ENCODE measurements at regions not wholly inside any gene's neighbourhood (a gene's known extent, or its start where the extent isn't known, plus 50 kb on each side); places are given as distances from the start of the nearest gene placed in this dataset.

GRCh38 chr9:81314490-81314889 is 374.9 kb downstream of the TLE1 start:
- Histone ChIP-seq H3K4me3 (ENCODE audit: low read length) (no peak overlapping the region), H3K4me2 (ENCODE audit: low read depth, low read length) (no peak overlapping the region), H3F3A (ENCODE audit: insufficient read depth, low read length) (no peaks in the 10 kb centered on the region), H4K20me1 (ENCODE audit: insufficient read depth, low read length) (no peaks in the 10 kb centered on the region), H3K27ac (ENCODE audit: low read length) (no peak overlapping the region), H3K9ac (ENCODE audit: low read length) (no peak overlapping the region), H3K79me2 (ENCODE audit: low read length) (no peaks in the 10 kb centered on the region), H3K27me3 (replicated peaks; ENCODE audit: insufficient read depth, low read length) (no peaks in the 10 kb centered on the region), H3K9me2 (replicated peaks; ENCODE audit: insufficient read depth, low read length) (no peaks in the 10 kb centered on the region), H3K9me3 (replicated peaks; ENCODE audit: insufficient read depth, low read length) (no peaks in the 10 kb centered on the region), H3K4me1 (ENCODE audit: low read length) (no peaks in the 10 kb centered on the region), H2AFZ (ENCODE audit: low read length) (no peak overlapping the region), H3K36me3 (replicated peaks; ENCODE audit: insufficient read depth, low read length) (no peaks in the 10 kb centered on the region)
- TF ChIP-seq, protein P1, sequence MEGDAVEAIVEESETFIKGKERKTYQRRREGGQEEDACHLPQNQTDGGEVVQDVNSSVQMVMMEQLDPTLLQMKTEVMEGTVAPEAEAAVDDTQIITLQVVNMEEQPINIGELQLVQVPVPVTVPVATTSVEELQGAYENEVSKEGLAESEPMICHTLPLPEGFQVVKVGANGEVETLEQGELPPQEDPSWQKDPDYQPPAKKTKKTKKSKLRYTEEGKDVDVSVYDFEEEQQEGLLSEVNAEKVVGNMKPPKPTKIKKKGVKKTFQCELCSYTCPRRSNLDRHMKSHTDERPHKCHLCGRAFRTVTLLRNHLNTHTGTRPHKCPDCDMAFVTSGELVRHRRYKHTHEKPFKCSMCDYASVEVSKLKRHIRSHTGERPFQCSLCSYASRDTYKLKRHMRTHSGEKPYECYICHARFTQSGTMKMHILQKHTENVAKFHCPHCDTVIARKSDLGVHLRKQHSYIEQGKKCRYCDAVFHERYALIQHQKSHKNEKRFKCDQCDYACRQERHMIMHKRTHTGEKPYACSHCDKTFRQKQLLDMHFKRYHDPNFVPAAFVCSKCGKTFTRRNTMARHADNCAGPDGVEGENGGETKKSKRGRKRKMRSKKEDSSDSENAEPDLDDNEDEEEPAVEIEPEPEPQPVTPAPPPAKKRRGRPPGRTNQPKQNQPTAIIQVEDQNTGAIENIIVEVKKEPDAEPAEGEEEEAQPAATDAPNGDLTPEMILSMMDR (IDR thresholded peaks at IDR 0.05; ENCODE audit: low read length) = no peak
- no peak for DNase-seq

DNA sequence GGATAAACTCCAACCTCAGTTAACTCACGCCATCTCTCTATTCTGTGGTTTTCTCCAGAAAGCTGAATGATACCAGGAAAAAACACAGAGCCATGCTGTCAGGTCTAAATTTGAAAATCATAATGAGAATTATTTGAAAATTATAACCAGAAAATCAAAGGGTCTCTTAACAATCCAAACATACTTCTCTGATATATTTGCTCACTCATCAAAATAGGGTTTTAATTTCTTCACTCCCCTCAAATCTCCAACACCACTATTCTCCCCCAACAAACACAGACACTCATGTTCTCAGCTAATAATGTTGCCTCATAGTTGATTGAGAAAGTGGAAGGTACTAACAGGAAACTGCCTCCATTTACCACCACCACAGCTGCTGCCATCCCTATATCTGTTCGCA is 375.5 kb downstream of the TLE1 start:
- TF ChIP-seq EZH2 (optimal IDR thresholded peaks at IDR 0.05; ENCODE audit: low read depth, low read length) = no peak
- TF ChIP-seq EZH2phosphoT487 (IDR thresholded peaks at IDR 0.05; ENCODE audit: low read length) = no peak
- TF ChIP-seq, protein P1 (IDR thresholded peaks at IDR 0.05; ENCODE audit: low read length) = no peak
- no peaks in the 10 kb centered on the region for H3K9me3 ChIP-seq (replicated peaks; ENCODE audit: insufficient read depth, low read length)
- H3F3A ChIP-seq (ENCODE audit: insufficient read depth, low read length) = no peaks in the 10 kb centered on the region
- H3K9ac ChIP-seq (ENCODE audit: low read length) = no peak overlapping the region
- no peak overlapping the region for H3K4me3 ChIP-seq (ENCODE audit: low read length)
- H4K20me1 ChIP-seq (ENCODE audit: insufficient read depth, low read length) = no peaks in the 10 kb centered on the region
- no peak for DNase-seq
- no peaks in the 10 kb centered on the region for H3K27me3 ChIP-seq (replicated peaks; ENCODE audit: insufficient read depth, low read length)
- H3K27ac ChIP-seq (ENCODE audit: low read length) = no peak overlapping the region
- no peaks in the 10 kb centered on the region for H3K9me2 ChIP-seq (replicated peaks; ENCODE audit: insufficient read depth, low read length)
- no peaks in the 10 kb centered on the region for H3K4me1 ChIP-seq (ENCODE audit: low read length)
- H3K79me2 ChIP-seq (ENCODE audit: low read length) = no peaks in the 10 kb centered on the region
- no peaks in the 10 kb centered on the region for H3K36me3 ChIP-seq (replicated peaks; ENCODE audit: insufficient read depth, low read length)
- no peak overlapping the region for H2AFZ ChIP-seq (ENCODE audit: low read length)
- no peak overlapping the region for H3K4me2 ChIP-seq (ENCODE audit: low read depth, low read length)

GRCh38 chr9:81312346-81312745 is 377.0 kb downstream of the TLE1 start:
- no peaks in the 10 kb centered on the region for H3K36me3 ChIP-seq (replicated peaks; ENCODE audit: insufficient read depth, low read length)
- no peak overlapping the region for H3K4me2 ChIP-seq (ENCODE audit: low read depth, low read length)
- H3K9me2 ChIP-seq (replicated peaks; ENCODE audit: insufficient read depth, low read length) = no peaks in the 10 kb centered on the region
- DNase-seq = no peak
- no peaks in the 10 kb centered on the region for H3K79me2 ChIP-seq (ENCODE audit: low read length)
- no peaks in the 10 kb centered on the region for H3K27me3 ChIP-seq (replicated peaks; ENCODE audit: insufficient read depth, low read length)
- H3F3A ChIP-seq (ENCODE audit: insufficient read depth, low read length) = no peaks in the 10 kb centered on the region
- no peak overlapping the region for H3K27ac ChIP-seq (ENCODE audit: low read length)
- no peak overlapping the region for H3K9ac ChIP-seq (ENCODE audit: low read length)
- no peak overlapping the region for H3K4me3 ChIP-seq (ENCODE audit: low read length)
- no peaks in the 10 kb centered on the region for H3K4me1 ChIP-seq (ENCODE audit: low read length)
- no peaks in the 10 kb centered on the region for H4K20me1 ChIP-seq (ENCODE audit: insufficient read depth, low read length)
- H3K9me3 ChIP-seq (replicated peaks; ENCODE audit: insufficient read depth, low read length) = no peaks in the 10 kb centered on the region
- H2AFZ ChIP-seq (ENCODE audit: low read length) = no peak overlapping the region
- TF ChIP-seq, protein P1 (IDR thresholded peaks at IDR 0.05; ENCODE audit: low read length) = no peak
- TF ChIP-seq EZH2 (optimal IDR thresholded peaks at IDR 0.05; ENCODE audit: low read depth, low read length) = no peak
- no peak for TF ChIP-seq EZH2phosphoT487 (IDR thresholded peaks at IDR 0.05; ENCODE audit: low read length)
